MM.1S (cell line): ENCODE measurements at regions not wholly inside any gene's neighbourhood (a gene's known extent, or its start where the extent isn't known, plus 50 kb on each side); places are given as distances from the start of the nearest gene placed in this dataset.

ENCODE experiments used
- DNase-seq: peaks from one replicate; pipeline ENCODE4 v3.0.0-alpha.2; 2015
- H2AFZ ChIP-seq: fragments of 300-600 bp; sonication (generic); 2 replicates; pipeline ENCODE4 v1.6.0; 2016; ENCODE audit warnings: antibody characterized with exemption, low read length
- H3F3A ChIP-seq: fragments of 300-600 bp; sonication (generic); 2 replicates; pipeline ENCODE4 v1.6.1; 2016; ENCODE audit warnings: mild to moderate bottlenecking, antibody characterized with exemption, low read length, moderate library complexity, mixed read lengths; ENCODE audit not compliant: insufficient read depth
- H3K27ac ChIP-seq: fragments of 300-600 bp; sonication (generic); 2 replicates; pipeline ENCODE4 v1.5.1; 2016; ENCODE audit warnings: mild to moderate bottlenecking, low read length
- H3K27me3 ChIP-seq: fragments of 300-600 bp; sonication (generic); replicated peaks from 2 replicates; pipeline ENCODE4 v1.6.0; 2016; ENCODE audit warnings: low read length; ENCODE audit not compliant: insufficient read depth
- H3K36me3 ChIP-seq: fragments of 300-600 bp; sonication (generic); replicated peaks from 2 replicates; pipeline ENCODE4 v1.6.1; 2016; ENCODE audit warnings: mild to moderate bottlenecking, low read length, mixed read lengths; ENCODE audit not compliant: insufficient read depth
- H3K4me1 ChIP-seq: fragments of 300-600 bp; sonication (generic); 2 replicates; pipeline ENCODE4 v1.6.1; 2016; ENCODE audit warnings: low read length, mixed read lengths
- H3K4me2 ChIP-seq: fragments of 300-600 bp; sonication (generic); 2 replicates; pipeline ENCODE4 v1.6.0; 2016; ENCODE audit warnings: low read depth, low read length
- H3K4me3 ChIP-seq: fragments of 300-600 bp; sonication (generic); 2 replicates; pipeline ENCODE4 v1.5.1; 2016; ENCODE audit warnings: low read length, mixed read lengths
- H3K79me2 ChIP-seq: fragments of 300-600 bp; sonication (generic); 2 replicates; pipeline ENCODE4 v1.6.1; 2016; ENCODE audit warnings: mixed run types, low read length, mixed read lengths
- H3K9ac ChIP-seq: fragments of 300-600 bp; sonication (generic); 2 replicates; pipeline ENCODE4 v1.6.1; 2016; ENCODE audit warnings: low read length, mixed read lengths
- H3K9me2 ChIP-seq: fragments of 300-600 bp; sonication (generic); replicated peaks from 2 replicates; pipeline ENCODE4 v1.6.1; 2016; ENCODE audit warnings: mild to moderate bottlenecking, low read length, mixed read lengths; ENCODE audit not compliant: insufficient read depth
- H3K9me3 ChIP-seq: fragments of 300-600 bp; sonication (generic); replicated peaks from 2 replicates; pipeline ENCODE4 v1.6.1; 2016; ENCODE audit warnings: mild to moderate bottlenecking, low read length, mixed read lengths; ENCODE audit not compliant: insufficient read depth
- H4K20me1 ChIP-seq: fragments of 300-600 bp; sonication (generic); 2 replicates; pipeline ENCODE4 v1.6.1; 2016; ENCODE audit warnings: mild to moderate bottlenecking, low read length, moderate library complexity, mixed read lengths; ENCODE audit not compliant: insufficient read depth
- CTCF ChIP-seq: fragments of 300-600 bp; sonication (generic); IDR thresholded peaks from 2 replicates; pipeline ENCODE4 v1.5.1; 2016; ENCODE audit warnings: antibody characterized with exemption, low read length, mixed read lengths
- EZH2 ChIP-seq: fragments of 300-600 bp; sonication (generic); optimal IDR thresholded peaks from 2 replicates; pipeline ENCODE3; 2017; ENCODE audit warnings: low read depth, mild to moderate bottlenecking, antibody characterized with exemption, low read length, mixed read lengths
- EZH2phosphoT487 ChIP-seq: fragments of 300-600 bp; sonication (generic); IDR thresholded peaks from 2 replicates; pipeline ENCODE4 v1.6.1; 2018; ENCODE audit warnings: antibody characterized with exemption, low read length

- no peak for DNase-seq
- H3K9me2 ChIP-seq, result no peaks in the 10 kb centered on the region
- H3K9ac ChIP-seq, result no peak overlapping the region
- no peaks in the 10 kb centered on the region for H3K27me3 ChIP-seq
- H3K4me3 ChIP-seq, result no peak overlapping the region
- no peak overlapping the region for H3K27ac ChIP-seq
- H4K20me1 ChIP-seq, result no peaks in the 10 kb centered on the region
- H3K9me3 ChIP-seq, result no peaks in the 10 kb centered on the region
- H3F3A ChIP-seq, result peaks cover 14% of the 10 kb centered on the region
- H3K79me2 ChIP-seq, result no peaks in the 10 kb centered on the region
- no peak overlapping the region for H3K4me2 ChIP-seq
- no peaks in the 10 kb centered on the region for H3K36me3 ChIP-seq
- peaks cover 33% of the 10 kb centered on the region for H3K4me1 ChIP-seq
- TF ChIP-seq EZH2phosphoT487, result no peak
- no peak for TF ChIP-seq EZH2
- TF ChIP-seq CTCF, result no peak
- no peak overlapping the region for H2AFZ ChIP-seq
These were observed 283.2 kb downstream of the ETS1 start for GRCh38 chr11:128304116-128304515.

- Histone ChIP-seq H3K27me3 (no peaks in the 10 kb centered on the region), H3K27ac (no peak overlapping the region), H3K9ac (no peak overlapping the region), H3K36me3 (no peaks in the 10 kb centered on the region), H3F3A (peaks cover 14% of the 10 kb centered on the region), H3K4me2 (no peak overlapping the region), H4K20me1 (no peaks in the 10 kb centered on the region), H3K9me3 (no peaks in the 10 kb centered on the region), H3K4me3 (no peak overlapping the region), H3K9me2 (no peaks in the 10 kb centered on the region), H3K79me2 (no peaks in the 10 kb centered on the region), H3K4me1 (peaks cover 33% of the 10 kb centered on the region), H2AFZ (no peak overlapping the region)
- TF ChIP-seq EZH2phosphoT487, result no peak
- no peak for TF ChIP-seq EZH2
- no peak for TF ChIP-seq CTCF
- DNase-seq, result no peak
These were observed 284.0 kb downstream of the ETS1 start for GRCh38 chr11:128303383-128303782.

- no peaks in the 10 kb centered on the region for H3K9me3 ChIP-seq
- no peaks in the 10 kb centered on the region for H3K27me3 ChIP-seq
- H3K9me2 ChIP-seq, result no peaks in the 10 kb centered on the region
- peak overlapping the region; percentile 20; the same call in 1 of the 2 replicates for H2AFZ ChIP-seq
- H4K20me1 ChIP-seq, result no peaks in the 10 kb centered on the region
- peak overlapping the region; percentile 28; the same call in 1 of the 2 replicates for H3K4me2 ChIP-seq
- H3F3A ChIP-seq, result peaks cover 14% of the 10 kb centered on the region
- H3K79me2 ChIP-seq, result no peaks in the 10 kb centered on the region
- H3K4me1 ChIP-seq, result peaks cover 33% of the 10 kb centered on the region
- no peak overlapping the region for H3K4me3 ChIP-seq
- H3K27ac ChIP-seq, result peak overlapping the region; percentile 60; the same call in 1 of the 2 replicates
- H3K9ac ChIP-seq, result no peak overlapping the region; the same call in 1 of the 2 replicates
- peak; percentile 91 for DNase-seq
- TF ChIP-seq EZH2 (no peak), CTCF (peak; percentile 23), EZH2phosphoT487 (no peak)
- H3K36me3 ChIP-seq, result no peaks in the 10 kb centered on the region
These were observed 284.8 kb downstream of the ETS1 start for GRCh38 chr11:128302425-128303186.
